IMR-90 (cell line): ENCODE measurements at regions not wholly inside any gene's neighbourhood (a gene's known extent, or its start where the extent isn't known, plus 50 kb on each side); places are given as distances from the start of the nearest gene placed in this dataset.

ENCODE experiments used
- BHLHE40 ChIP-seq: fragments of 150-350 bp; IDR thresholded peaks from 2 replicates; pipeline ENCODE4 v1.6.1; 2016; ENCODE audit warnings: mild to moderate bottlenecking, low read depth, low read length
- POLR2A ChIP-seq: IDR thresholded peaks from 2 replicates; pipeline ENCODE4 v1.6.1; 2012; ENCODE audit warnings: mild to moderate bottlenecking, low read depth, low read length
- RAD21 ChIP-seq: IDR thresholded peaks from 2 replicates; pipeline ENCODE4 v1.6.1; 2012; ENCODE audit warnings: low read length, improper control_type of control experiment
- TF ChIP-seq, protein P1 (sequence below): conservative IDR thresholded peaks from 2 replicates; pipeline ENCODE4 v1.5.1; 2012; ENCODE audit warnings: mild to moderate bottlenecking, low read depth, low read length, improper control_type of control experiment
- TF ChIP-seq, protein P2 (sequence below): fragments of 150-350 bp; IDR thresholded peaks from 2 replicates; pipeline ENCODE4 v1.6.1; 2017; ENCODE audit warnings: mild to moderate bottlenecking, antibody characterized with exemption, low read length, low read depth

DNA sequence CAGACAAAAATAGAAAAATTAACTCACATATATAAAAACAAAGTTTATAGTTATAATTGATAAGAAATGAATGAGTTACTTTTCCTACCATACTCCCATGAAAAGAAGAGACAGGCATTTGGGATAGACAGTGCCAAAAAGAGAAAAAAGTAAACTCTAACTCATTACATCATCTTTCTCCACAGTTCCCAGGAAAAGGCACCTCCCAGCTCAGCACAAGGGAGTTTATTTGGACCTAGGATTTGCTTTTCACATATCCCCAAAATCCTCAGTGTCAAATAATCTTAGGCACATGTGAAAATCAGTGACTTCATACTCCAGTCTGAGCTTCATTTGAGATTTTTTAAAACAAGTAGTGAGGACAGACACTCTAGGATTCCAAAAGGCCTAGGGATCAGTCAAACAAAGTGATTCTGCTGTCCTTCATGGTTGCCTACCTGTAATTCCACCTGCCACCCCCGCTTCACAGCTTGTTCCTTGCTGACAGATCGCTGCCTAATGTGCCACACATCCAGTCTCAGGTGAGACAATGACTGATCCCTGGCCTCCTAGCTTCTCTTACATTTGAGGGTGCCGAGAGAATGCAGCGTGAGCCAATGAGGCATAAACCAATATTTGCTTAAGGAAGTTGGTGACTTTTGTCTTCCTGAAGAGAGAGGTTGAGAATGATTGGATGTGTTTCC lies 573.7 kb downstream of the TBL1XR1 start:
- TF ChIP-seq RAD21 (no peak), POLR2A (no peak), BHLHE40 (no peak)
- TF ChIP-seq, protein P1, sequence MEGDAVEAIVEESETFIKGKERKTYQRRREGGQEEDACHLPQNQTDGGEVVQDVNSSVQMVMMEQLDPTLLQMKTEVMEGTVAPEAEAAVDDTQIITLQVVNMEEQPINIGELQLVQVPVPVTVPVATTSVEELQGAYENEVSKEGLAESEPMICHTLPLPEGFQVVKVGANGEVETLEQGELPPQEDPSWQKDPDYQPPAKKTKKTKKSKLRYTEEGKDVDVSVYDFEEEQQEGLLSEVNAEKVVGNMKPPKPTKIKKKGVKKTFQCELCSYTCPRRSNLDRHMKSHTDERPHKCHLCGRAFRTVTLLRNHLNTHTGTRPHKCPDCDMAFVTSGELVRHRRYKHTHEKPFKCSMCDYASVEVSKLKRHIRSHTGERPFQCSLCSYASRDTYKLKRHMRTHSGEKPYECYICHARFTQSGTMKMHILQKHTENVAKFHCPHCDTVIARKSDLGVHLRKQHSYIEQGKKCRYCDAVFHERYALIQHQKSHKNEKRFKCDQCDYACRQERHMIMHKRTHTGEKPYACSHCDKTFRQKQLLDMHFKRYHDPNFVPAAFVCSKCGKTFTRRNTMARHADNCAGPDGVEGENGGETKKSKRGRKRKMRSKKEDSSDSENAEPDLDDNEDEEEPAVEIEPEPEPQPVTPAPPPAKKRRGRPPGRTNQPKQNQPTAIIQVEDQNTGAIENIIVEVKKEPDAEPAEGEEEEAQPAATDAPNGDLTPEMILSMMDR: no peak
- TF ChIP-seq, protein P2, sequence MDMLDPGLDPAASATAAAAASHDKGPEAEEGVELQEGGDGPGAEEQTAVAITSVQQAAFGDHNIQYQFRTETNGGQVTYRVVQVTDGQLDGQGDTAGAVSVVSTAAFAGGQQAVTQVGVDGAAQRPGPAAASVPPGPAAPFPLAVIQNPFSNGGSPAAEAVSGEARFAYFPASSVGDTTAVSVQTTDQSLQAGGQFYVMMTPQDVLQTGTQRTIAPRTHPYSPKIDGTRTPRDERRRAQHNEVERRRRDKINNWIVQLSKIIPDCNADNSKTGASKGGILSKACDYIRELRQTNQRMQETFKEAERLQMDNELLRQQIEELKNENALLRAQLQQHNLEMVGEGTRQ: no peak
